ENCODE measurements at regions not wholly inside any gene's neighbourhood (a gene's known extent, or its start where the extent isn't known, plus 50 kb on each side); places are given as distances from the start of the nearest gene placed in this dataset.

DNA sequence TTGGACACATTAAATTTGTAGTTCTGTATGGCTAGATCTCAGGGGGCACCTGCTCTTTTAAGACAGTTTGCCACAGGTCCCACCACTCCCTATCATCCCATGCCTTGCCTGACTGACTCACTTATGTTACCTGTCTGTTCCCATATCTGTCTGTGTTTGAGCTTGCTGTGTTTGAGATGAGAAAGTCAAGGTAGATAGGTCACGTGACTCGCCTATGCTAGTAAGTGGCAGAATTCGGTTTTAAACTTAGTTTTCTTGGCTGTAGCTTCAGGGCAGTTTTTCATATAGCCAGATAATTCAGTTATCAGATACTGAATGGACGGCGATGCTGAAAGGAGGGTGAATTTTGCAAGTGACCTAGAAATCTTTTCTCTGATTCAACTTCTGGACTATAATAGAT is 348.4 kb downstream of the RPS24 start:
- TF ChIP-seq, protein P1, sequence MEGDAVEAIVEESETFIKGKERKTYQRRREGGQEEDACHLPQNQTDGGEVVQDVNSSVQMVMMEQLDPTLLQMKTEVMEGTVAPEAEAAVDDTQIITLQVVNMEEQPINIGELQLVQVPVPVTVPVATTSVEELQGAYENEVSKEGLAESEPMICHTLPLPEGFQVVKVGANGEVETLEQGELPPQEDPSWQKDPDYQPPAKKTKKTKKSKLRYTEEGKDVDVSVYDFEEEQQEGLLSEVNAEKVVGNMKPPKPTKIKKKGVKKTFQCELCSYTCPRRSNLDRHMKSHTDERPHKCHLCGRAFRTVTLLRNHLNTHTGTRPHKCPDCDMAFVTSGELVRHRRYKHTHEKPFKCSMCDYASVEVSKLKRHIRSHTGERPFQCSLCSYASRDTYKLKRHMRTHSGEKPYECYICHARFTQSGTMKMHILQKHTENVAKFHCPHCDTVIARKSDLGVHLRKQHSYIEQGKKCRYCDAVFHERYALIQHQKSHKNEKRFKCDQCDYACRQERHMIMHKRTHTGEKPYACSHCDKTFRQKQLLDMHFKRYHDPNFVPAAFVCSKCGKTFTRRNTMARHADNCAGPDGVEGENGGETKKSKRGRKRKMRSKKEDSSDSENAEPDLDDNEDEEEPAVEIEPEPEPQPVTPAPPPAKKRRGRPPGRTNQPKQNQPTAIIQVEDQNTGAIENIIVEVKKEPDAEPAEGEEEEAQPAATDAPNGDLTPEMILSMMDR (IDR thresholded peaks at IDR 0.05) = no peak
- no peak for TF ChIP-seq POLR2A (IDR thresholded peaks at IDR 0.05)

Data from testis (tissue), 2 donors.